ENCODE measurements at regions not wholly inside any gene's neighbourhood (a gene's known extent, or its start where the extent isn't known, plus 50 kb on each side); places are given as distances from the start of the nearest gene placed in this dataset.

DNA sequence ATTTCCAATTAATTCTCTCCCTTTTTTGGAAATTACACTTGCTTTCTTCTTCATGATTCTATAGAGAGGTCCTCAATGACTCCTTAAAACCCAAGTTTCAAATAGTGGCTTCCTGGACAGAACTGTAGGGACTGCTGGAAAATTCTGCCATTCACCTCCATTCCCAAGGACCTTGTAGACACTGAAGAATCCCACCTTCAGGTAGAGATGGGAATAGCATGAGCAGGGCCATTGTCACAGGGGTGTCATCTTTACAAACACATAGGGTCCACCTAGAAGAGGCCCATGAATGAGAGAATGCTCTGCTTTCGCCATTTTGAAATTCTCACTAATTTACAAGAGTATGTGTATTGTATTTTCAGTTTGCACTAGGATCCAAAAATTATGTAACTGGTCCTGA, 701.7 kb upstream of the CELF2 start:
- TF ChIP-seq, protein P1, sequence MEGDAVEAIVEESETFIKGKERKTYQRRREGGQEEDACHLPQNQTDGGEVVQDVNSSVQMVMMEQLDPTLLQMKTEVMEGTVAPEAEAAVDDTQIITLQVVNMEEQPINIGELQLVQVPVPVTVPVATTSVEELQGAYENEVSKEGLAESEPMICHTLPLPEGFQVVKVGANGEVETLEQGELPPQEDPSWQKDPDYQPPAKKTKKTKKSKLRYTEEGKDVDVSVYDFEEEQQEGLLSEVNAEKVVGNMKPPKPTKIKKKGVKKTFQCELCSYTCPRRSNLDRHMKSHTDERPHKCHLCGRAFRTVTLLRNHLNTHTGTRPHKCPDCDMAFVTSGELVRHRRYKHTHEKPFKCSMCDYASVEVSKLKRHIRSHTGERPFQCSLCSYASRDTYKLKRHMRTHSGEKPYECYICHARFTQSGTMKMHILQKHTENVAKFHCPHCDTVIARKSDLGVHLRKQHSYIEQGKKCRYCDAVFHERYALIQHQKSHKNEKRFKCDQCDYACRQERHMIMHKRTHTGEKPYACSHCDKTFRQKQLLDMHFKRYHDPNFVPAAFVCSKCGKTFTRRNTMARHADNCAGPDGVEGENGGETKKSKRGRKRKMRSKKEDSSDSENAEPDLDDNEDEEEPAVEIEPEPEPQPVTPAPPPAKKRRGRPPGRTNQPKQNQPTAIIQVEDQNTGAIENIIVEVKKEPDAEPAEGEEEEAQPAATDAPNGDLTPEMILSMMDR (IDR thresholded peaks at IDR 0.05; ENCODE audit: extremely low read depth in 1 of 2, insufficient read depth in 1 of 2, low read depth in 1 of 2, low read length in 2 of 2), result no peak
- TF ChIP-seq EZH2 (IDR thresholded peaks at IDR 0.05; ENCODE audit: borderline replicate concordance, low read depth, low read length, severe bottlenecking) (no peak), JUN (IDR thresholded peaks at IDR 0.05; ENCODE audit: borderline replicate concordance, insufficient read depth, insufficient read length, low read depth) (no peak), POLR2A (IDR thresholded peaks at IDR 0.05; ENCODE audit: low read depth, low read length) (no peak), FOS (IDR thresholded peaks at IDR 0.05; ENCODE audit: borderline replicate concordance, insufficient read depth, low read length) (no peak), POLR2AphosphoS5 (IDR thresholded peaks at IDR 0.05; ENCODE audit: insufficient read depth, low read depth, low read length) (no peak), MYC (IDR thresholded peaks at IDR 0.05; ENCODE audit: low read depth, low read length) (no peak)
- TF ChIP-seq, protein P2, sequence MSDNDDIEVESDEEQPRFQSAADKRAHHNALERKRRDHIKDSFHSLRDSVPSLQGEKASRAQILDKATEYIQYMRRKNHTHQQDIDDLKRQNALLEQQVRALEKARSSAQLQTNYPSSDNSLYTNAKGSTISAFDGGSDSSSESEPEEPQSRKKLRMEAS (IDR thresholded peaks at IDR 0.05; ENCODE audit: insufficient read depth, insufficient read length), result no peak

All from endothelial cell of umbilical vein (primary cell).